ENCODE measurements at regions not wholly inside any gene's neighbourhood (a gene's known extent, or its start where the extent isn't known, plus 50 kb on each side); places are given as distances from the start of the nearest gene placed in this dataset.

DNA sequence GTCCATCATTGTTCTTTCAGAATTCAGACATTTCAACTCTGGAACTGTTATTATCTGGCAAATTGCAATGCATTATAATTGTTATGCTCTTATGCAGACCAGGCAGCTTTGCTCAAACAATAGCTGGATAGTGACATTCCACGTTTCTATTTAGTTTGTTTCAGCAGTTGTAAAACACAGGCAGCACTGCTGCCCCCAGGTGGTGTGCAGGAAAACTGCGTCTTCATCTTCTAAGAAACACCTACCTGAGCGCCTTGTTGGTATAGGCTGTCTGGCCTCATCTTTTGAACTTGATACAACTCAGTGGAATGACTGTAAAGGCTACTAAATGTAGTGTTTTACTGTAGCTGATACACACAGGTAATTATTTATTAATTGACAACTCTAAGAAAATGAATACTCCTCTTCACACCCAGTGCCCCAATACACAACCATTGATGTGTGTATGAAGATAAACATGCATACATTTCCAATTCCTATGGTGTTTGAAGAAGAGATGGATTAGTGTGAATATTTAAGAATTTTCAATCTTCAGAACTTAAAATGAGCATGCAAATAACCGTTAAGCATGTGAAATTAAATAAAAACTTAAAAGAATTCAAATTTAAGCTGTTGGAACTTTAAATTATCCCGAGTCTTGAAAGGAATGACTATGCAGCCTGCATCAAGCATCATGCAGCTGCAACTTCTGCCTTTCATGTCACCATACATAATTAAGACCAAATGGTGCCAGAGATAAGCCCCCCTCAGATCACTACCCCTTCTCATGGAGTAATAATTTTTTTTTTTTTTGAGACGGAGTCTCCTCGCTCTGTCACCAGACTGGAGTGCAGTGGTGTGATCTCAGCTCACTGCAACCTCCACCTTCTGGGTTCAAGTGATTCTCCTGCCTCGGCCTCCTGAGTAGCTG lies 85.6 kb downstream of the CD8B2 start:
- no peak for DNase-seq

DNA sequence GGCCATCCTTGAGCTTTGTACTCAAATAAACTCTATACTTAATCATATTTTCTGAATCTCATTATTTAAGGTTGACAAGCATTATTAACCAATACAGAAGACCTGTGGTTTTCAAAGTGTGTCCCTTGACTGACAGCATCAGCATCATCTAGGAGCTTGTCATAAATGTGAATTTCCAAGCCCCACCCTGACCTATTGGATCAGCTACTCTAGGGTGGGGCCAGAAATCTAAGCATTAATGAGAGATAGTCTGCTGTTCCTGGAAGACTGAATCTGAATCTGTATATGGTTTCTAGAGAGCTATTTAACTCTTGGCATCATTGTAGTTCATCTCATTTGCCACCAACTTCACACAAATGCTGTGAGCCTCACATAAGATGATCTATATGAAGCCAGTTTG lies 86.6 kb downstream of the CD8B2 start:
- DNase-seq, result no peak

- peak; percentile 96 for DNase-seq
These were observed 88.8 kb downstream of the CD8B2 start for GRCh38 chr2:106575955-106576354.

DNA sequence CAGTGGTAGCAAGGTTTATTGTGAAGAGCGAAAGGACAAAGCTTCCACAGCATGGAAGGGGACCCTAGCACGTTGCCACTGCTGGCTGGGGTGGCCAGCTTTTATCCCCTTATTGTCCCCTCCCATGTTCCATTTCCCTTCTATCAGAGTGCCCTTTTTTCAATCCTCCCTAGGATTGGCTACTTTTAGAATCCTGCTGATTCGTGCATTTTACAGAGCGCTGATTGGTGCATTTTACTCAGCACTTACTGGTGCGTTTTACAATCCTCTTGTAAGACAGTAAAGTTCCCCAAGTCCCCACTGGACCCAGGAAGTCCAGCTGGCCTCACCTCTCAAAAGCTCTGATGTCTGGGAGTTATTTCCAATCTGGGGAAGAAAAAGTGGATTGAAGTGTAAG lies 90.1 kb downstream of the CD8B2 start:
- DNase-seq, result no peak

- no peak for DNase-seq
These were observed 92.6 kb downstream of the CD8B2 start for GRCh38 chr2:106579750-106580197.

- DNase-seq, result no peak
These were observed 93.1 kb downstream of the CD8B2 start for GRCh38 chr2:106580241-106580640.

DNA sequence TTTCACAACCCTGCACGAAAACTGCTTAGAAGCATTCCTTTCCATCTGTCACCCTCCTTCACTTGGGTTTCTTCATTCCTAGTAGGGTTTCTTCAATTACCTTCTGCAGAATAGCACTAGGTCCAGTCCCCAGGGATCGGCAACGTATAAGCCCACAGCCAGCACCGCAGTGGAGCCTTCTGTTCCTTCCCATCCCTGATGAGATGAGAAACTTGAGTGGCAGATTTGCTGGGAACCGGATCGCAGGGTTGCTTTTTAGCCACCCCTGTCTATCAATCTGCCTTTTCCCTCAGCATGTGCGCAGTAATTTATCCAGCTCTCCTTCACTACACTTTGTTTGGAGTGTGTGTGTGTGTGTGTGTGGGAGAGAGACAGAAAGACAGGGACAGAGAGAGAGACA lies 94.2 kb downstream of the CD8B2 start:
- DNase-seq, result no peak

- DNase-seq, result no peak
These were observed 94.6 kb downstream of the CD8B2 start for GRCh38 chr2:106581755-106582147.

DNA sequence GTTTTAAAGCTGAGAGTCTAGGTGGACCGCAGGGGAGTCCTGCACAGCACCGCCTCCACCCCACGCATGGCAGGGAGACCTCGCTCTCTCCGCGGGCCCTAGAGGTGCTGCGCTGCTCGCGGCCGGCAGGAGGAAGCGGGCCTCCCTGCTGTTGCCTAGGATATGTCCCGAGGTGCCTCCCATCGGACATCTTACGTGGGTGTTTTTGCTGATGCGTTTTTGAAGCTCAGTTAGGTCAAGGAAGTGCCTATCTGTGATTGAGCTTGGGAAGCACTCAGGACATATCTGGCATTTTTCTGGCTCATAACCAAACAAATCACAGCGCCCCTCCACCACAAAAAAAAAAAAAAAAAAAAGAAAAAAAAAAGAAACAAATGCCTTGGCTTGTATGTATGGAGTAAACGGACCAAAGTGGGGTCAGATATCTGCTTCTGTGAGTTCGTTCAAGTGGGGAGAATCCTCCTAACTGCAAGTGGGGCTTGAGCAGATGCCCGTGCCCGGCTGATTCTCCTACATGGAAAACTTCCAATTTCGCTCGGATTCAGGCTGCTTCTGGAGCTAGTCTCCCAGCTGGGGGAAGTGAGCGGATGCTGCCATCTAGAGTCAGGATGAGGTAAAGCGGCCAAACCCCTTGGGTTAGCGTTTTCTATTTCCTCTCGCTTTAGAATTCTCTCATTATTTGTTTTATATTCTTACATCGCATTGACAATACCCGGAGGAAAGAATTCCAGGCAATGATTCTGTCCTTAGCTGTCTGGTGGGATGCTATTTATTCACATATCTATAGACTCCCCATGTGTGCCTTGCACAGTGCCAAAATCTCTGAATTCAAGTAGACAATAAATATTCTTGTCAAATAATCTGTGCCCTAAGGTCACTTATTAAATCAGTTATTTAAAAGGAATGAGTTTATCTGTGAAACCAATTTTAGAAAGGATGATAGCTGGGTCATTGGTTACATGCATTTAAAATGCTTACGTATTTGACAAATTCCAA lies 95.3 kb downstream of the CD8B2 start:
- DNase-seq, result peak; percentile 86

GRCh38 chr2:106584304-106584954 lies 97.3 kb downstream of the CD8B2 start:
- no peak for DNase-seq

- DNase-seq, result no peak
These were observed 109.7 kb downstream of the CD8B2 start for GRCh38 chr2:106596844-106597243.

- DNase-seq, result no peak
These were observed 112.4 kb downstream of the CD8B2 start for GRCh38 chr2:106599540-106599939.

GRCh38 chr2:106602042-106602441 lies 114.9 kb downstream of the CD8B2 start:
- DNase-seq, result no peak

- no peak for DNase-seq
These were observed 119.5 kb downstream of the CD8B2 start for GRCh38 chr2:106606652-106607051.

- DNase-seq, result no peak
These were observed 120.2 kb downstream of the CD8B2 start for GRCh38 chr2:106607371-106607770.

DNA sequence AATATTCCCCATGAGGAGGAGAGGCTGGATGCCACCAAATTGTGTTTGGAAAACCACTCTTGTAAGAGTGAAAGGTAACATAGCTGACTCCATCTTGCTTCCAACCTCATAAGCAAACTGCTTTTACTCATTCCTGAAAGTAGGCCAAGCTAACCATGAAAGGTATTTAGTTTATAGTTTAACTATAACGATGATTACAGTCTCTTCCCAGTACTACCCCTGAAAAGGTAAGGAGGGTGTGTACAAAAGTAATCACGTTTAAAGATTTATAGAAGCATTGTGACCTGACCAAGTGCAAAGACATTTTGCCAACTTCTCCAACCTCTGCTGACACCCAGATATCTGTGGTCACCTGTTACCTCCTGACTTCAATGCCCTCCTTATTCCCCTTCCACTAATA lies 122.6 kb downstream of the CD8B2 start:
- no peak for DNase-seq

DNA sequence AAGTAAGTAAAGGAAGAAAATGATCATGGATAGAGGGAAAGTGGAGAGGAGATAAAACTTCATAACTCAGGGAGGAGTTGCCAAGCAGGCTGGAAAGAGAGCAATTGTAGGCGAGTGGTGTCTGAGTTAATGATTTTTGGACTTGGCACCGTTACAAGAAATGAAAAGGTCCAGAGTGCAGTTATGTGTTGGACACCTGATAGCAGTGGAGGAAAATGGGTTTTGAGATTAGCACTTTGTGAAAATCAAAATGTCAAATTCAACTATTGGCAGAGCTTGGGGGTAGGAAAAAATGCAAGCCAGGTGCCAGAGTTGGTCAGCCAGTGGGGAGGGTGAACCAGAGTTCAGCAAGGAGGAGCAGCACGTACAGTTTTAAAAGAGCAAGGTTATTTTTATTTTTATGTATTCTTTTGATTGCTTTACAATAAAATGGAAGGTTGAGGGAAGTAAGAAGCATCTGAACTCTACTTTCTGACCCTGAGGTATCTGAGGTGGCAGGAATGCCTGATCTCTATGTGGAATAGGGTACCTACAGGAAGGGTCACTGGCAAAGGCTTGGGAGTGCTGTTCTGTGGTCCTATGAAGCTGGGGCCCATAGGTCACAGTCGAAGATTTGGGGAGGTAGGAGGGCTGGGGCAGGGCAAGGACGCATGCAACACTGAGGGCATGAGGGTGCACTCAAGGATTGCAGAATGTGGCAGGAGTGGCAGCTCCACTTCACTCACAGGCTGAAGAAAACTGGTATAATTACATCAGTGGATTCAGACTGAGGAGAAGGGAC lies 127.5 kb downstream of the CD8B2 start:
- no peak for DNase-seq

GRCh38 chr2:106618614-106619013 lies 131.4 kb downstream of the CD8B2 start:
- no peak for DNase-seq

GRCh38 chr2:106623456-106623855 lies 136.3 kb downstream of the CD8B2 start:
- DNase-seq, result no peak

DNA sequence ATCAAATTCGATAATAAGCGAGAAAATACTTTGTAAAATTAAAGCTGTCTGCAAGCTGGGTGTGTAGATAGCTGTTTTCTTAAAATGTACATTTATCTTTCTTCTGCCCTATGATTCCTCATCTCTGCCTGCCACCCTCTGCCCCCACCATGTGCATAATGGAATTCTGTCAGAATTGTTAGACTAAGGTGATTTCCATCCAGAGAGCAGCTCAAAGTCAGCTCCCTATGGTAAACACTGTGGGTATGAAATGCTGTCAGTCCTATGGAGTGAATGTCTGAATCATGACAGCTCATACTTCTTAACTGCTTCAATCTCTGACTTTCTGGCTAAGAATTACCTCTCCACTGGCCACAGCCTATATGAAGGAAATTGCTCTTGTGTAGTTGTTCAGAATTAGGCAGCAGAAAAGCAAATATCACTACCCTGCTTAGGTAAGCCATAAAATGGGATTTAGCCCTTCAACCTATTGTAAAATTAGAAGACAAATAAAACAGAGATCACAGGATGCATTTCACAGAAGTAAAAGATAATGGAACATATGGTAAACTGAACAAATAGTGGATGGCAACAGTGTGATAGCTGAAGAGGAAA lies 137.7 kb downstream of the CD8B2 start:
- no peak for DNase-seq

GRCh38 chr2:106628377-106628776 lies 141.2 kb downstream of the CD8B2 start:
- no peak for DNase-seq

- no peak for DNase-seq
These were observed 142.8 kb downstream of the CD8B2 start for GRCh38 chr2:106629981-106630380.
